ENCODE measurements at regions not wholly inside any gene's neighbourhood (a gene's known extent, or its start where the extent isn't known, plus 50 kb on each side); places are given as distances from the start of the nearest gene placed in this dataset.

DNA sequence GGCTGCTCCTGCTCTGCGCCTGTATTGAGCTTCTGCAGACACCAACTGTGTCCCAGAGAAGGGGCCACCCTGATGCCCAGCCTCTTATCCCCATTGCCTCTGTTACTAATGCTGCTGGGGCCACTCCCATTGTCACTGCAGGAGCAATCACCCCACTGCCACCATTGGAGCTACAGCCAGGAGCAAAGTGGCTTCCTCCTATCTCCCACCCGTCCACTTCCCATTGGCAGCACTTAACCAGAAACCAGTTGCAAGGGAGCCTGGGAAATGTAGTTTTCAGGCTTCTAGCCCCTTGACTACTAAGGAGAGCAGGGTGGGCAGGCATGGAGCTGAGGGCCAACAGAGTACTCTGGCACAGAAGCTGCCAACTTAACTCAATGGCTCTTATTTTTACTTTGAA lies 55.9 kb upstream of the KLF13 start:
- Histone ChIP-seq H3K9me2 (ENCODE audit: low read depth, low read length) (no peaks in the 10 kb centered on the region), H3K27ac (ENCODE audit: low read depth, low read length, poor library complexity, severe bottlenecking) (peak overlapping the region; percentile 100), H4K20me1 (ENCODE audit: insufficient read depth, low read length) (no peaks in the 10 kb centered on the region), H3K4me2 (ENCODE audit: low read length) (no peak overlapping the region), H2AFZ (ENCODE audit: low read length) (no peak overlapping the region), H3K36me3 (ENCODE audit: insufficient read depth, low read length) (no peaks in the 10 kb centered on the region), H3K79me2 (ENCODE audit: insufficient read depth, low read length) (no peaks in the 10 kb centered on the region), H3K27me3 (ENCODE audit: insufficient read depth, low read length) (no peaks in the 10 kb centered on the region), H3F3A (ENCODE audit: insufficient read depth, low read length) (no peaks in the 10 kb centered on the region), H3K9me3 (ENCODE audit: low read length) (no peaks in the 10 kb centered on the region), H3K4me3 (ENCODE audit: low read depth, low read length, poor library complexity, severe bottlenecking) (no peak overlapping the region), H3K9ac (ENCODE audit: low read length) (no peak overlapping the region; the same call in 1 of the 2 replicates), H3K4me1 (ENCODE audit: insufficient read depth, low read length, severe bottlenecking) (peaks cover 81% of the 10 kb centered on the region)
- TF ChIP-seq EZH2 (IDR thresholded peaks at IDR 0.05; ENCODE audit: borderline replicate concordance, low read length): no peak
- TF ChIP-seq, protein P1, sequence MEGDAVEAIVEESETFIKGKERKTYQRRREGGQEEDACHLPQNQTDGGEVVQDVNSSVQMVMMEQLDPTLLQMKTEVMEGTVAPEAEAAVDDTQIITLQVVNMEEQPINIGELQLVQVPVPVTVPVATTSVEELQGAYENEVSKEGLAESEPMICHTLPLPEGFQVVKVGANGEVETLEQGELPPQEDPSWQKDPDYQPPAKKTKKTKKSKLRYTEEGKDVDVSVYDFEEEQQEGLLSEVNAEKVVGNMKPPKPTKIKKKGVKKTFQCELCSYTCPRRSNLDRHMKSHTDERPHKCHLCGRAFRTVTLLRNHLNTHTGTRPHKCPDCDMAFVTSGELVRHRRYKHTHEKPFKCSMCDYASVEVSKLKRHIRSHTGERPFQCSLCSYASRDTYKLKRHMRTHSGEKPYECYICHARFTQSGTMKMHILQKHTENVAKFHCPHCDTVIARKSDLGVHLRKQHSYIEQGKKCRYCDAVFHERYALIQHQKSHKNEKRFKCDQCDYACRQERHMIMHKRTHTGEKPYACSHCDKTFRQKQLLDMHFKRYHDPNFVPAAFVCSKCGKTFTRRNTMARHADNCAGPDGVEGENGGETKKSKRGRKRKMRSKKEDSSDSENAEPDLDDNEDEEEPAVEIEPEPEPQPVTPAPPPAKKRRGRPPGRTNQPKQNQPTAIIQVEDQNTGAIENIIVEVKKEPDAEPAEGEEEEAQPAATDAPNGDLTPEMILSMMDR (IDR thresholded peaks at IDR 0.05; ENCODE audit: low read length): no peak

DNA sequence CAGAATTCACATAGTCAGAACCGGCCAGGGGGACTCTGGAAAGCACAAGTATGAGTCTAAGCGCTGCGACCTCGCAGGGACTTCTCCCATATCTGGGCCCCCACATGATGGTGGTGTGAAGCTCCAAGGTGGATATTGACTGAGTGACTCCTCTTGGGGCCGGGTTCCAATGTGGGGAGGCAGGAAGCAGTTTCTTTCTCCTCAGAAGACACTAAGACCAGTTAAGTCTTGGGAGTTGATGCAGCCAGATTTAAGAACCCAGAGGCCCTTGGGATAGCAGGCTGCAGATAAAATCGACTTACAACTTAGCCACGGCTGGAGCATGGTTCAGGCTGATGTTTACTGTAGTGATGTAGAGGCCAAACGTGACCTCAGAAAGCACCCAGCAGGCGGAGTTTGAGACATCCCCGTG lies 55.4 kb upstream of the KLF13 start:
- no peaks in the 10 kb centered on the region for H3K27me3 ChIP-seq (ENCODE audit: insufficient read depth, low read length)
- no peak overlapping the region for H3K4me3 ChIP-seq (ENCODE audit: low read depth, low read length, poor library complexity, severe bottlenecking)
- H3K4me1 ChIP-seq (ENCODE audit: insufficient read depth, low read length, severe bottlenecking): peaks cover 76% of the 10 kb centered on the region
- peak overlapping the region; percentile 100 for H3K27ac ChIP-seq (ENCODE audit: low read depth, low read length, poor library complexity, severe bottlenecking)
- no peaks in the 10 kb centered on the region for H3K79me2 ChIP-seq (ENCODE audit: insufficient read depth, low read length)
- H2AFZ ChIP-seq (ENCODE audit: low read length): no peak overlapping the region
- no peak overlapping the region for H3K4me2 ChIP-seq (ENCODE audit: low read length)
- TF ChIP-seq EZH2 (IDR thresholded peaks at IDR 0.05; ENCODE audit: borderline replicate concordance, low read length): no peak
- TF ChIP-seq, protein P1 (IDR thresholded peaks at IDR 0.05; ENCODE audit: low read length): no peak
- H3F3A ChIP-seq (ENCODE audit: insufficient read depth, low read length): no peaks in the 10 kb centered on the region
- no peaks in the 10 kb centered on the region for H3K9me3 ChIP-seq (ENCODE audit: low read length)
- no peaks in the 10 kb centered on the region for H4K20me1 ChIP-seq (ENCODE audit: insufficient read depth, low read length)
- H3K9me2 ChIP-seq (ENCODE audit: low read depth, low read length): no peaks in the 10 kb centered on the region
- H3K36me3 ChIP-seq (ENCODE audit: insufficient read depth, low read length): no peaks in the 10 kb centered on the region
- H3K9ac ChIP-seq (ENCODE audit: low read length): peak overlapping the region; percentile 7; the same call in 1 of the 2 replicates

DNA sequence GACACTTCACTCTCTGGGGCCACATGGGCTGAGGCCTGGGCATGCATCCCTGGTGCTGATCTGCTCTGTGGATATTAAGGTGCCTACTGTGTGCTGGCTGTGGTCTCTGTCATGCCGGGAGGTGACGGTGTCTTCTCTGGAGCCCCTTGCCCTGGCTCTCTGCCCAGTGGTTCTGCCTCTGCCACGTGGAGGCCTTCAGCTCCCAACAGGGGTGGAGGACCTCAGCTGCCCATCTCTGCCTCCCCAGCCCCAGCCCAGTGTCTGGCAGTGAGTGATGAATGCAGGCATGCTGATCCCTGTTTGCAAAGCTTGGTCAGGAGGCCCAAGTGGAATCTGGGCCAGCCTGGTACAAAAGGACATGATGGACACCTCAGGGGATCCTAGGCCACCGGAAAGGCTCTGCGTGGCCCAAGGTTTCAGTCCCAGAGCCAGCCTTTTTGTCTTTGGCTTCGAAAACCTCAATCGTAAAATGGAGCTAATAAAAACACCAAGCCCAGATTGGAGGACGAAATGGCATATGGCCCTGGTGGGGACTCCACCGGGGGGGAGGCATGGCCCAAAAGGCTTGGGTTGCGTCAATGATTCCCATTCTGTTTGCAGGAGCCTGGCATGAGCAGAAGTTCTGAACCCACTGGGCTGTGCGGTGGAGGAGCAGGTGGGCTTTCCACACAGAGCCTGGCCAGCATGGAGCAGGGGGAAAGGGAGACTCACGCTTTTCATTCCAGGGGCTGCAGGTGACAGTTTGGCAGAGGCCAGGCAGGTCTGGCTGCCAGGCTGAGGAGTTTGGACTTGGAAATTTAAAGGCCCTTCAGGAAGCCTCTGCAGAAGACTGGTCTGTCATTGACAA lies 54.7 kb upstream of the KLF13 start:
- H3K9me3 ChIP-seq (ENCODE audit: low read length): no peaks in the 10 kb centered on the region
- no peak for TF ChIP-seq EZH2 (IDR thresholded peaks at IDR 0.05; ENCODE audit: borderline replicate concordance, low read length)
- TF ChIP-seq, protein P1 (IDR thresholded peaks at IDR 0.05; ENCODE audit: low read length): no peak
- H3K9me2 ChIP-seq (ENCODE audit: low read depth, low read length): no peaks in the 10 kb centered on the region
- no peaks in the 10 kb centered on the region for H3K79me2 ChIP-seq (ENCODE audit: insufficient read depth, low read length)
- H4K20me1 ChIP-seq (ENCODE audit: insufficient read depth, low read length): no peaks in the 10 kb centered on the region
- H3K36me3 ChIP-seq (ENCODE audit: insufficient read depth, low read length): no peaks in the 10 kb centered on the region
- H3K27ac ChIP-seq (ENCODE audit: low read depth, low read length, poor library complexity, severe bottlenecking): peak overlapping the region; percentile 100
- peak overlapping the region; percentile 62; the same call in 1 of the 2 replicates for H3K9ac ChIP-seq (ENCODE audit: low read length)
- peaks cover 69% of the 10 kb centered on the region for H3K4me1 ChIP-seq (ENCODE audit: insufficient read depth, low read length, severe bottlenecking)
- peak overlapping the region; percentile 52; the same call in 1 of the 2 replicates for H3K4me2 ChIP-seq (ENCODE audit: low read length)
- no peaks in the 10 kb centered on the region for H3F3A ChIP-seq (ENCODE audit: insufficient read depth, low read length)
- H3K27me3 ChIP-seq (ENCODE audit: insufficient read depth, low read length): no peaks in the 10 kb centered on the region
- no peak overlapping the region for H3K4me3 ChIP-seq (ENCODE audit: low read depth, low read length, poor library complexity, severe bottlenecking)
- no peak overlapping the region for H2AFZ ChIP-seq (ENCODE audit: low read length)

All from OCI-LY1 (cell line).